Panc1 (cell line): ENCODE measurements at regions not wholly inside any gene's neighbourhood (a gene's known extent, or its start where the extent isn't known, plus 50 kb on each side); places are given as distances from the start of the nearest gene placed in this dataset.

ENCODE experiments used
- ATAC-seq: fragments of 200-7000 bp; cut with Tn5 transposase; 2 replicates; pipeline ENCODE4 v1.9.1; 2020; ENCODE audit warnings: mild to moderate bottlenecking, moderate library complexity
- BruUV-seq: library from RNA; stranded (reverse); fragments of 400-500 nt; replicated peaks from 2 replicates; lab custom pipeline; 2021; lab: Mats Ljungman, UMichigan
- CTCF ChIA-PET: fragments of 300-600 bp; sonication (Branson Sonifier 250); formaldehyde crosslinking; loops from one replicate; lab custom pipeline; 2022; ENCODE audit warnings: antibody characterized with exemption; lab: Charles Lee
- POLR2A ChIA-PET: fragments of 300-600 bp; sonication (Branson Sonifier 250); formaldehyde crosslinking; loops from one replicate; lab custom pipeline; 2022; ENCODE audit warnings: antibody characterized with exemption; lab: Charles Lee
- DNase-seq: peaks from one replicate; pipeline ENCODE4 v3.0.0-alpha.2; 2010; ENCODE audit warnings: low read depth, low spot score
- H3K27ac ChIP-seq: 2 replicates; pipeline ENCODE4 v1.5.1; 2011; ENCODE audit warnings: mild to moderate bottlenecking, low read length, inconsistent platforms
- H3K27me3 ChIP-seq: fragments of 200-500 bp; sonication (Bioruptor generic); 2 replicates; pipeline ENCODE4 v1.6.0; 2014; ENCODE audit warnings: low read length, inconsistent platforms; ENCODE audit not compliant: control insufficient read depth, insufficient read depth
- H3K36me3 ChIP-seq: fragments of 200-500 bp; sonication (Bioruptor generic); 2 replicates; pipeline ENCODE4 v1.5.1; 2014; ENCODE audit warnings: inconsistent platforms, mild to moderate bottlenecking, low read length, moderate library complexity; ENCODE audit not compliant: control insufficient read depth, insufficient read depth
- H3K4me1 ChIP-seq: 2 replicates; pipeline ENCODE4 v1.5.1; 2011; ENCODE audit warnings: inconsistent platforms, mild to moderate bottlenecking, low read length, moderate library complexity; ENCODE audit not compliant: control insufficient read depth, insufficient read depth
- H3K4me3 ChIP-seq, 2 experiments: 2 replicates each; pipeline ENCODE4 v1.5.1; 2011 to 2012; ENCODE audit warnings: low read depth in 2 of 2, low read length in 2 of 2, mild to moderate bottlenecking in 2 of 2, inconsistent platforms in 1 of 2, moderate library complexity in 1 of 2
- H3K9me3 ChIP-seq: fragments of 200-500 bp; sonication (Bioruptor generic); 2 replicates; pipeline ENCODE4 v1.5.1; 2014; ENCODE audit warnings: low read depth, mild to moderate bottlenecking, inconsistent platforms, low read length, moderate library complexity; ENCODE audit not compliant: control insufficient read depth, insufficient read depth
- CTCF ChIP-seq: fragments of 450-650 bp; IDR thresholded peaks from 2 replicates; pipeline ENCODE4 v1.5.1; 2017; ENCODE audit warnings: mild to moderate bottlenecking
- POLR2AphosphoS5 ChIP-seq: IDR thresholded peaks from 2 replicates; pipeline ENCODE4 v1.6.1; 2012; ENCODE audit warnings: mild to moderate bottlenecking, low read depth, low read length, moderate library complexity
- SIN3A ChIP-seq: IDR thresholded peaks from 2 replicates; pipeline ENCODE4 v1.6.1; 2012; ENCODE audit warnings: low read depth, mild to moderate bottlenecking, low read length, moderate library complexity, borderline replicate concordance; ENCODE audit not compliant: insufficient read depth
- TCF7L2 ChIP-seq: IDR thresholded peaks from 2 replicates; pipeline ENCODE4 v1.6.1; 2011; ENCODE audit warnings: mild to moderate bottlenecking, low read depth, low read length, inconsistent platforms
- in situ Hi-C: cut with HindIII; loops from 2 replicates; pipeline ENCODE4 v1.10.0; 2016; ENCODE audit warnings: low sequenced_read_pairs, low pct_unique_long_range_greater_than_20kb
- intact Hi-C: fragments of 100-400 bp; cut with micrococcal nuclease; formaldehyde crosslinking; loops from one replicate; pipeline ENCODE4 v1.10.0; 2022; ENCODE audit not compliant: unreplicated experiment
- TF ChIP-seq, protein P1 (sequence below), 2 experiments: IDR thresholded peaks; 2 replicates each; pipeline ENCODE4 v1.6.1; 2011 to 2012; ENCODE audit warnings: low read depth in 2 of 2, control low read depth in 1 of 2, low read length in 1 of 2, mild to moderate bottlenecking in 1 of 2, moderate library complexity in 1 of 2; ENCODE audit not compliant: insufficient read depth in 1 of 2

GRCh38 chr9:107681988-107682387, 192.4 kb upstream of the KLF4 start:
- ChIA-PET POLR2A (interaction anchor here (0.6 kb wide), 1 partner anchor 185 kb away, joined by 3 read pairs; no protein-coding TSS in a partner anchor), CTCF (no interaction called here)
- Histone ChIP-seq H3K36me3 (no peaks in the 10 kb centered on the region), H3K27ac (no peak overlapping the region), H3K4me1 (no peaks in the 10 kb centered on the region), H3K4me3 (no peak overlapping the region), H3K27me3 (no peaks in the 10 kb centered on the region), H3K9me3 (no peaks in the 10 kb centered on the region)
- in situ Hi-C loops (no loop called here), intact Hi-C loops (no loop called here)
- TF ChIP-seq, protein P1, sequence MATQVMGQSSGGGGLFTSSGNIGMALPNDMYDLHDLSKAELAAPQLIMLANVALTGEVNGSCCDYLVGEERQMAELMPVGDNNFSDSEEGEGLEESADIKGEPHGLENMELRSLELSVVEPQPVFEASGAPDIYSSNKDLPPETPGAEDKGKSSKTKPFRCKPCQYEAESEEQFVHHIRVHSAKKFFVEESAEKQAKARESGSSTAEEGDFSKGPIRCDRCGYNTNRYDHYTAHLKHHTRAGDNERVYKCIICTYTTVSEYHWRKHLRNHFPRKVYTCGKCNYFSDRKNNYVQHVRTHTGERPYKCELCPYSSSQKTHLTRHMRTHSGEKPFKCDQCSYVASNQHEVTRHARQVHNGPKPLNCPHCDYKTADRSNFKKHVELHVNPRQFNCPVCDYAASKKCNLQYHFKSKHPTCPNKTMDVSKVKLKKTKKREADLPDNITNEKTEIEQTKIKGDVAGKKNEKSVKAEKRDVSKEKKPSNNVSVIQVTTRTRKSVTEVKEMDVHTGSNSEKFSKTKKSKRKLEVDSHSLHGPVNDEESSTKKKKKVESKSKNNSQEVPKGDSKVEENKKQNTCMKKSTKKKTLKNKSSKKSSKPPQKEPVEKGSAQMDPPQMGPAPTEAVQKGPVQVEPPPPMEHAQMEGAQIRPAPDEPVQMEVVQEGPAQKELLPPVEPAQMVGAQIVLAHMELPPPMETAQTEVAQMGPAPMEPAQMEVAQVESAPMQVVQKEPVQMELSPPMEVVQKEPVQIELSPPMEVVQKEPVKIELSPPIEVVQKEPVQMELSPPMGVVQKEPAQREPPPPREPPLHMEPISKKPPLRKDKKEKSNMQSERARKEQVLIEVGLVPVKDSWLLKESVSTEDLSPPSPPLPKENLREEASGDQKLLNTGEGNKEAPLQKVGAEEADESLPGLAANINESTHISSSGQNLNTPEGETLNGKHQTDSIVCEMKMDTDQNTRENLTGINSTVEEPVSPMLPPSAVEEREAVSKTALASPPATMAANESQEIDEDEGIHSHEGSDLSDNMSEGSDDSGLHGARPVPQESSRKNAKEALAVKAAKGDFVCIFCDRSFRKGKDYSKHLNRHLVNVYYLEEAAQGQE (IDR thresholded peaks at IDR 0.05; ENCODE audit: insufficient read depth in 1 of 2, low read depth in 2 of 2, low read length in 1 of 2), result no peak
- TF ChIP-seq TCF7L2 (no peak), POLR2AphosphoS5 (no peak), SIN3A (no peak), CTCF (no peak)
- DNase-seq (no peak), ATAC-seq (no peak)
- BruUV-seq, result no TSS peak

DNA sequence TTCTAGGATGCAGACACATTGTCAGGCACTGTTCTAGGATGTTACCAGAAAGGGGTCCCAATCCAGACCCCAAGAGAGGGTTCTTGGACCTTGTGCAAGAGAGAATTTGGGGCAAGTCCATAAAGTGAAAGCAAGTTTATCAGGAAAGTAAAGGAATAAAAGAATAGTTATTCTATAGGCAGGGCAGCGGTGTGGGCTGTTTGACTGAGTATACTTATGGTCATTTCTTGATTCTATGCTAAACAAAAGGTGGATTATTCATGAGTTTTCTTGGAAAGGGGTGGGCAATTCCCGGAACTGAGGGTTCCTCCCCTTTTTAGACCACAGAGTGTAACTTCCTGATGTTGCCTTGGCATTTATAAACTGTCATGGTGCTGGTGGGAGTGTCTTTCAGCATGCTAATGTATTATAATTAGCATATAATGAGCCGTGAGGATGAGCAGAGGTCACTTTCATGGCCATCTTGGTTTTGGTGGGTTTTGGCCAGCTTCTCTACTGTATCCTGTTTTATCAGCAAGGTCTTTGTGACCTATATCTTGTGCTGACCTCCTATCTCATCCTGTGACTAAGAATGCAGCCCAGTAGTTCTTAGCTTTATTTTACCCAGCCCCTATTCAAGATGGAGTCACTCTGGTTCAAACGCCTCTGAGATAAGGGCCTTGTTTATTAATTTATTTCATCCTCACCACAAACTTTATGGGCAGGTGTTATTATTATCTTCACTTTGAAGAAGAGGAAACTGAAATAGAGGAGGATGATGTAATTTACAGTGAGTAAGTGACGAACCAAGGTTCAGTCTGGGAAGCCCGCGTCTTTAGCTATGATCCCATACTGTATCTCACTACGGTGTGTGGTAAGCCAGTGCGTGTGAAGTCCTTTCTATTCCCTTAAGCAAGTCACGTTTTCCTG, 186.0 kb upstream of the KLF4 start:
- no peak for TF ChIP-seq POLR2AphosphoS5
- no peak for TF ChIP-seq CTCF
- TF ChIP-seq TCF7L2, result no peak
- TF ChIP-seq SIN3A, result no peak
- TF ChIP-seq, protein P1 (IDR thresholded peaks at IDR 0.05; ENCODE audit: insufficient read depth in 1 of 2, low read depth in 2 of 2, low read length in 1 of 2), result no peak
- Histone ChIP-seq H3K4me1 (no peaks in the 10 kb centered on the region), H3K9me3 (no peaks in the 10 kb centered on the region), H3K4me3 (no peak overlapping the region), H3K27ac (no peak overlapping the region), H3K27me3 (no peaks in the 10 kb centered on the region), H3K36me3 (no peaks in the 10 kb centered on the region)
- DNase-seq (no peak), ATAC-seq (no peak)
- CTCF ChIA-PET, result no interaction called here
- POLR2A ChIA-PET, result no interaction called here
- no TSS peak for BruUV-seq
- intact Hi-C loops (no loop called here), in situ Hi-C loops (no loop called here)
